K562 (cell line): ENCODE measurements at regions not wholly inside any gene's neighbourhood (a gene's known extent, or its start where the extent isn't known, plus 50 kb on each side); places are given as distances from the start of the nearest gene placed in this dataset.

Source experiments
- CBX3 ChIP-seq, 2 experiments: IDR thresholded peaks; 1 replicate in 1 of 2; 2 replicates in 1 of 2; pipeline ENCODE4 v1.6.1; 2012; ENCODE audit warnings: inconsistent platforms in 2 of 2, low read length in 2 of 2, borderline replicate concordance in 1 of 2, control low read depth in 1 of 2
- CREB1 ChIP-seq, 2 experiments: sonication (generic) in 1 of 2; formaldehyde crosslinking in 1 of 2; IDR thresholded peaks; 2 replicates each; pipeline versions ENCODE4 v1.6.1 to v1.8.0; 2012 to 2022; ENCODE audit warnings: inconsistent platforms in 1 of 2, mild to moderate bottlenecking in 1 of 2, missing genetic modification reagents in 1 of 2, moderate library complexity in 1 of 2
- EZH2 ChIP-seq: IDR thresholded peaks from 2 replicates; pipeline ENCODE4 v1.6.1; 2012; ENCODE audit warnings: low read depth, mild to moderate bottlenecking, inconsistent platforms, low read length, borderline replicate concordance
- GATAD2A ChIP-seq: fragments of 450-650 bp; IDR thresholded peaks from 2 replicates; pipeline ENCODE4 v1.6.1; 2017
- NFATC3 ChIP-seq: fragments of 450-650 bp; IDR thresholded peaks from 2 replicates; pipeline ENCODE4 v1.6.1; 2017; ENCODE audit warnings: mild to moderate bottlenecking
- POLR2AphosphoS2 ChIP-seq: IDR thresholded peaks from 2 replicates; pipeline ENCODE4 v1.6.1; 2012; ENCODE audit warnings: low read length, improper control_type of control experiment
- TCF7L2 ChIP-seq: fragments of 150-350 bp; IDR thresholded peaks from 2 replicates; pipeline ENCODE4 v1.6.1; 2016; ENCODE audit warnings: low read depth, mild to moderate bottlenecking, low read length, moderate library complexity
- ZNF197 ChIP-seq: fragments of 200-800 bp; sonication (Bioruptor generic); IDR thresholded peaks from 2 replicates; pipeline ENCODE4 v1.6.1; 2016; ENCODE audit warnings: low read depth, missing genetic modification characterization, missing compliant biosample characterization
- ZNF232 ChIP-seq: sonication (generic); formaldehyde crosslinking; IDR thresholded peaks from 2 replicates; pipeline ENCODE4 v1.8.0; 2022; ENCODE audit warnings: mild to moderate bottlenecking, missing genetic modification reagents

DNA sequence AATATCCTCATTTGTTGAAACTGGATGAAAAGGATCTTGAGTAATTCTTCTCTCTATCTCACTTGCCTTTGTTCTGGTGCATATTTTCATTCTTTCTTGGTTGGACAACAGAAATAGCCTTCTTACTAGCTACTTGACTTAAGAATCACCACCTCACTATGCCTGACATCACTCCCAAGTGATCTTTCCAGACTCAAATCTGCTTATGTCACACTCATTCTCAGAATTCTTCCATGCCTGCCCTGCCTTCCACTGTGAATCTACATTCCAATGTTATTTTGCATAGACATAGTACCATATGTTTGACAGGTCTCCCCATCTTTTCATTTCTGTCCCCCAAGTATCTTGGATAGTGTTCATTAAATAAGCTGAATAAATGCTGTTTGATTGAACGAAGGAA, 78.5 kb upstream of the DPYD start:
- TF ChIP-seq CBX3 (IDR thresholded peaks at IDR 0.05; ENCODE audit: borderline replicate concordance in 1 of 2, low read length in 2 of 2) (no peak), ZNF197 (CRISPR knock-in tag) (no peak), POLR2AphosphoS2 (no peak), EZH2 (no peak), TCF7L2 (no peak), CREB1 (IDR thresholded peaks at IDR 0.05) (no peak), CREB1 (CRISPR knock-in tag; IDR thresholded peaks at IDR 0.05) (no peak), ZNF232 (CRISPR knock-in tag) (no peak), NFATC3 (no peak), GATAD2A (no peak)
